ENCODE measurements at regions not wholly inside any gene's neighbourhood (a gene's known extent, or its start where the extent isn't known, plus 50 kb on each side); places are given as distances from the start of the nearest gene placed in this dataset.
A peak's percentile ranks its signal among the peaks of the same experiment; 100 is the strongest.

- Histone ChIP-seq H3K9me3 (no peaks in the 10 kb centered on the region), H3K4me1 (no peaks in the 10 kb centered on the region), H3K27me3 (no peaks in the 10 kb centered on the region), H3K27ac (no peak overlapping the region), H3K36me3 (ENCODE audit: low read depth, missing control alignments) (no peaks in the 10 kb centered on the region), H3K4me3 (no peak overlapping the region)
- intact Hi-C loops (cut with DNase I; ENCODE audit: low total_unique reads) = no loop called here
- 31 to 47% methylated on average over 1 of the region's 1 CpG for WGBS, 2 donors
- DNase-seq = no peak
- no peak for TF ChIP-seq CTCF (IDR thresholded peaks at IDR 0.05)
Observed at GRCh38 chr2:80858965-80859364, 554.4 kb upstream of the LRRTM1 start.

GRCh38 chr2:80856227-80856626 lies 551.7 kb upstream of the LRRTM1 start:
- no peaks in the 10 kb centered on the region for H3K9me3 ChIP-seq
- no peak overlapping the region for H3K27ac ChIP-seq
- TF ChIP-seq POLR2A (IDR thresholded peaks at IDR 0.05) = no peak
- no peak for TF ChIP-seq CTCF (IDR thresholded peaks at IDR 0.05)
- H3K36me3 ChIP-seq (ENCODE audit: low read depth, missing control alignments) = no peaks in the 10 kb centered on the region
- H3K4me3 ChIP-seq = no peak overlapping the region
- intact Hi-C loops (cut with DNase I; ENCODE audit: low total_unique reads) = no loop called here
- no peaks in the 10 kb centered on the region for H3K27me3 ChIP-seq
- DNase-seq = no peak
- H3K4me1 ChIP-seq = no peaks in the 10 kb centered on the region

GRCh38 chr2:80854831-80855230 lies 550.3 kb upstream of the LRRTM1 start:
- Histone ChIP-seq H3K9me3 (no peaks in the 10 kb centered on the region), H3K27ac (no peak overlapping the region), H3K27me3 (no peaks in the 10 kb centered on the region), H3K4me3 (no peak overlapping the region), H3K4me1 (no peaks in the 10 kb centered on the region), H3K36me3 (ENCODE audit: low read depth, missing control alignments) (no peaks in the 10 kb centered on the region)
- no peak for TF ChIP-seq CTCF (IDR thresholded peaks at IDR 0.05)
- TF ChIP-seq POLR2A (IDR thresholded peaks at IDR 0.05) = no peak
- WGBS, 2 donors = 23 to 35% methylated on average over 1 of the region's 1 CpG
- no peak for DNase-seq
- intact Hi-C loops (cut with DNase I; ENCODE audit: low total_unique reads) = no loop called here

- 45 to 58% methylated on average over 2 of the region's 2 CpGs for WGBS, 2 donors
- no peak overlapping the region for H3K27ac ChIP-seq
- no peaks in the 10 kb centered on the region for H3K27me3 ChIP-seq
- H3K4me1 ChIP-seq = no peaks in the 10 kb centered on the region
- intact Hi-C loops (cut with DNase I; ENCODE audit: low total_unique reads) = no loop called here
- peak; percentile 27 for DNase-seq
- no peak for TF ChIP-seq CTCF (IDR thresholded peaks at IDR 0.05)
- TF ChIP-seq POLR2A (IDR thresholded peaks at IDR 0.05) = no peak
- no peak overlapping the region for H3K4me3 ChIP-seq
- H3K9me3 ChIP-seq = no peaks in the 10 kb centered on the region
- no peaks in the 10 kb centered on the region for H3K36me3 ChIP-seq (ENCODE audit: low read depth, missing control alignments)
Observed at GRCh38 chr2:80852808-80853139, 548.2 kb upstream of the LRRTM1 start.

- no peak for DNase-seq
- 75 to 81% methylated on average over 4 of the region's 4 CpGs for WGBS, 2 donors
- intact Hi-C loops (cut with DNase I; ENCODE audit: low total_unique reads) = no loop called here
Observed at GRCh38 chr2:80852079-80852807, 547.7 kb upstream of the LRRTM1 start.

More at GRCh38 chr2:80852079-80852807, 547.7 kb upstream of the LRRTM1 start:
- H3K27ac ChIP-seq = no peak overlapping the region
- H3K4me1 ChIP-seq = no peaks in the 10 kb centered on the region
- H3K27me3 ChIP-seq = no peaks in the 10 kb centered on the region
- no peak overlapping the region for H3K4me3 ChIP-seq
- H3K9me3 ChIP-seq = no peaks in the 10 kb centered on the region
- no peaks in the 10 kb centered on the region for H3K36me3 ChIP-seq (ENCODE audit: low read depth, missing control alignments)
- TF ChIP-seq POLR2A (IDR thresholded peaks at IDR 0.05) (no peak), CTCF (IDR thresholded peaks at IDR 0.05) (no peak)

All from testis (tissue), 2 donors.